ENCODE measurements at regions not wholly inside any gene's neighbourhood (a gene's known extent, or its start where the extent isn't known, plus 50 kb on each side); places are given as distances from the start of the nearest gene placed in this dataset.

- WGBS (ENCODE audit: insufficient coverage, low coverage, missing lambda C conversion rate), result 0% methylated on average over 2 of the region's 2 CpGs
- intact Hi-C loops (cut with micrococcal nuclease) (no loop called here), in situ Hi-C loops (cut with MboI) (no loop called here)
- no peak for DNase-seq (ENCODE audit: extremely low read depth in 1 of 4, low spot score in 3 of 4)
- CTCF ChIA-PET (ENCODE audit: low intra/inter-chr PET ratio), result no interaction called here
- no TSS peak for BruUV-seq (replicated peaks)
- POLR2A ChIA-PET, result no interaction called here
- ATAC-seq, result no peak
- Histone ChIP-seq H3K27me3 (ENCODE audit: control insufficient read depth in 2 of 2, insufficient read depth in 2 of 2, low read length in 2 of 2) (no peaks in the 10 kb centered on the region), H3K9ac (ENCODE audit: insufficient read depth in 1 of 2, low read depth in 2 of 2, low read length in 2 of 2) (no peak overlapping the region), H3K4me3 (no peak overlapping the region), H3K79me2 (ENCODE audit: control insufficient read depth, insufficient read depth, low read length) (no peaks in the 10 kb centered on the region), H4K20me1 (replicated peaks; ENCODE audit: control insufficient read depth, insufficient read depth, low read length) (no peaks in the 10 kb centered on the region), H3K9me3 (replicated peaks; ENCODE audit: control insufficient read depth, insufficient read depth, low read depth, low read length) (no peaks in the 10 kb centered on the region), H3K4me2 (ENCODE audit: insufficient read depth, low read length) (no peak overlapping the region), H2AFZ (ENCODE audit: low read depth, low read length) (no peak overlapping the region), H3K36me3 (ENCODE audit: control insufficient read depth, insufficient read depth, low read length) (no peaks in the 10 kb centered on the region), H3K9me1 (ENCODE audit: control insufficient read depth, insufficient read depth, low read length) (no peaks in the 10 kb centered on the region), H3K27ac (ENCODE audit: extremely low read depth, low read depth, low read length) (no peak overlapping the region), H3K4me1 (replicated peaks in 1 of 2; ENCODE audit: control insufficient read depth in 2 of 2, insufficient read depth in 2 of 2, low read length in 2 of 2) (no peaks in the 10 kb centered on the region)
- FAIRE-seq, result no peak
- no peak for TF ChIP-seq ZNF354B (CRISPR knock-in tag; IDR thresholded peaks at IDR 0.05)
- TF ChIP-seq DDX20 (tag; IDR thresholded peaks at IDR 0.05; ENCODE audit: low read depth), result no peak
- no peak for TF ChIP-seq CCAR2 (IDR thresholded peaks at IDR 0.05; ENCODE audit: low read depth, low read length)
- TF ChIP-seq KLF6 (CRISPR knock-in tag; IDR thresholded peaks at IDR 0.05; ENCODE audit: borderline replicate concordance), result no peak
- TF ChIP-seq NCOA1 (IDR thresholded peaks at IDR 0.05; ENCODE audit: low read depth), result no peak
- TF ChIP-seq MTA3 (IDR thresholded peaks at IDR 0.05; ENCODE audit: borderline replicate concordance), result no peak
- no peak for TF ChIP-seq ZNF24 (IDR thresholded peaks at IDR 0.05)
- no peak for TF ChIP-seq MCM5 (IDR thresholded peaks at IDR 0.05; ENCODE audit: low read depth)
- no peak for TF ChIP-seq ZNF766 (CRISPR knock-in tag; conservative IDR thresholded peaks at IDR 0.05)
- TF ChIP-seq NONO (IDR thresholded peaks at IDR 0.05; ENCODE audit: low read depth in 2 of 2, low read length in 1 of 2), result no peak
- TF ChIP-seq SLC30A9 (CRISPR knock-in tag; IDR thresholded peaks at IDR 0.05), result no peak
- TF ChIP-seq AFF1 (IDR thresholded peaks at IDR 0.05; ENCODE audit: low read depth in 1 of 2, partially characterized antibody in 2 of 2), result no peak
- no peak for TF ChIP-seq ZNF124 (CRISPR knock-in tag; IDR thresholded peaks at IDR 0.05)
- TF ChIP-seq RAD51 (IDR thresholded peaks at IDR 0.05; ENCODE audit: borderline replicate concordance, low read depth), result no peak
- no peak for TF ChIP-seq NR2C1 (IDR thresholded peaks at IDR 0.05)
- TF ChIP-seq NR2C1 (tag; IDR thresholded peaks at IDR 0.05), result no peak
Measured at GRCh38 chr4:46684041-46684440, 225.0 kb downstream of the COX7B2 start.
